Endodermal cell (in vitro differentiated cells): ENCODE measurements at regions not wholly inside any gene's neighbourhood (a gene's known extent, or its start where the extent isn't known, plus 50 kb on each side); places are given as distances from the start of the nearest gene placed in this dataset.

Experiments
- DNase-seq: peaks from one replicate; pipeline ENCODE4 v3.0.0-alpha.2; 2017
- H3K27ac ChIP-seq: 2 replicates; pipeline ENCODE4 v1.5.1; 2013; ENCODE audit warnings: mild to moderate bottlenecking, low read depth, low read length, moderate library complexity
- H3K27me3 ChIP-seq: 2 replicates; pipeline ENCODE4 v1.6.1; 2013; ENCODE audit warnings: mild to moderate bottlenecking, low read length, moderate library complexity; ENCODE audit not compliant: insufficient read depth, control insufficient read depth, poor library complexity, severe bottlenecking
- H3K36me3 ChIP-seq: 2 replicates; pipeline ENCODE4 v1.7.0; 2013; ENCODE audit warnings: mild to moderate bottlenecking, low read length, moderate library complexity; ENCODE audit not compliant: control insufficient read depth, insufficient read depth
- H3K4me1 ChIP-seq: one replicate; pipeline ENCODE4 v1.7.0; 2013; ENCODE audit warnings: low read length; ENCODE audit not compliant: control insufficient read depth, insufficient read depth
- H3K4me3 ChIP-seq: 2 replicates; pipeline ENCODE4 v1.5.1; 2013; ENCODE audit warnings: mild to moderate bottlenecking, low read length, moderate library complexity
- H3K9ac ChIP-seq: 2 replicates; pipeline ENCODE4 v1.6.1; 2013; ENCODE audit warnings: mild to moderate bottlenecking, low read length, moderate library complexity; ENCODE audit not compliant: poor library complexity, severe bottlenecking; ENCODE audit errors: extremely low read depth
- H3K9me3 ChIP-seq: 2 replicates; pipeline ENCODE4 v1.6.1; 2013; ENCODE audit warnings: mild to moderate bottlenecking, low read length, moderate library complexity; ENCODE audit not compliant: control insufficient read depth
- H3K27ac Mint-ChIP-seq: 2 replicates; pipeline ENCODE4 v1.8.0; 2020; ENCODE audit warnings: mixed read lengths
- H3K27me3 Mint-ChIP-seq: 2 replicates; pipeline ENCODE4 v1.8.0; 2021; ENCODE audit warnings: mild to moderate bottlenecking, mixed read lengths; ENCODE audit not compliant: insufficient read depth
- H3K36me3 Mint-ChIP-seq: 2 replicates; pipeline ENCODE4 v1.8.0; 2020; ENCODE audit warnings: low read depth, mixed read lengths
- H3K4me1 Mint-ChIP-seq: 2 replicates; pipeline ENCODE4 v1.8.0; 2020; ENCODE audit warnings: mixed read lengths
- H3K4me3 Mint-ChIP-seq: 2 replicates; pipeline ENCODE4 v1.8.0; 2020; ENCODE audit warnings: mild to moderate bottlenecking, moderate library complexity, mixed read lengths
- H3K9me3 Mint-ChIP-seq: 2 replicates; pipeline ENCODE4 v1.8.0; 2020; ENCODE audit warnings: mild to moderate bottlenecking, mixed read lengths
- CTCF ChIP-seq: fragments of 200-600 bp; sonication (generic); conservative IDR thresholded peaks from 2 replicates; pipeline ENCODE4 v1.5.0; 2021; ENCODE audit warnings: antibody characterized with exemption, mild to moderate bottlenecking
- WGBS, 2 experiments: methylation state at CpG; one replicate each; pipeline versions ENCODE4 v1.1.5 to v1.1.7; 2013; ENCODE audit warnings: missing lambda C conversion rate in 2 of 2, mixed read lengths in 1 of 2; ENCODE audit not compliant: insufficient coverage in 1 of 2, insufficient read length in 1 of 2; 5-methylcytosine and 5-hydroxymethylcytosine counted together

GRCh38 chr16:26735521-26735920 lies 331.2 kb upstream of the C16orf82 start:
- H3K4me3 Mint-ChIP-seq, result no peak overlapping the region
- DNase-seq, result no peak
- H3K9me3 Mint-ChIP-seq, result no peaks in the 10 kb centered on the region
- peaks cover 5% of the 10 kb centered on the region for H3K27me3 Mint-ChIP-seq
- H3K36me3 Mint-ChIP-seq, result no peaks in the 10 kb centered on the region
- Histone ChIP-seq H3K4me3 (no peak overlapping the region), H3K9me3 (no peaks in the 10 kb centered on the region), H3K4me1 (no peaks in the 10 kb centered on the region), H3K36me3 (no peaks in the 10 kb centered on the region), H3K27ac (no peak overlapping the region), H3K27me3 (peaks cover 4% of the 10 kb centered on the region), H3K9ac (no peak overlapping the region)
- WGBS, 2 experiments, result 91 to 96% methylated on average over 3 of the region's 3 CpGs
- no peak overlapping the region for H3K27ac Mint-ChIP-seq
- no peaks in the 10 kb centered on the region for H3K4me1 Mint-ChIP-seq
- no peak for TF ChIP-seq CTCF

- Histone ChIP-seq H3K27me3 (peaks cover 4% of the 10 kb centered on the region), H3K4me3 (no peak overlapping the region), H3K4me1 (no peaks in the 10 kb centered on the region), H3K36me3 (no peaks in the 10 kb centered on the region), H3K27ac (no peak overlapping the region), H3K9me3 (no peaks in the 10 kb centered on the region), H3K9ac (no peak overlapping the region)
- 77 to 79% methylated on average over 2 to 3 of the region's 4 CpGs for WGBS, 2 experiments
- peaks cover 6% of the 10 kb centered on the region for H3K27me3 Mint-ChIP-seq
- H3K36me3 Mint-ChIP-seq, result no peaks in the 10 kb centered on the region
- no peak overlapping the region for H3K27ac Mint-ChIP-seq
- no peak for TF ChIP-seq CTCF
- H3K9me3 Mint-ChIP-seq, result no peaks in the 10 kb centered on the region
- no peak overlapping the region for H3K4me3 Mint-ChIP-seq
- no peak for DNase-seq
- no peaks in the 10 kb centered on the region for H3K4me1 Mint-ChIP-seq
These were observed 330.6 kb upstream of the C16orf82 start for GRCh38 chr16:26736084-26736483.

- H3K4me1 ChIP-seq, result no peaks in the 10 kb centered on the region
- H3K9ac ChIP-seq, result no peak overlapping the region
- Mint-ChIP-seq H3K9me3 (no peaks in the 10 kb centered on the region), H3K27me3 (peaks cover 35% of the 10 kb centered on the region), H3K36me3 (no peaks in the 10 kb centered on the region), H3K27ac (no peak overlapping the region), H3K4me1 (no peaks in the 10 kb centered on the region), H3K4me3 (no peak overlapping the region)
- H3K27ac ChIP-seq, result no peak overlapping the region
- TF ChIP-seq CTCF, result no peak
- H3K36me3 ChIP-seq, result no peaks in the 10 kb centered on the region
- no peak for DNase-seq
- no peaks in the 10 kb centered on the region for H3K9me3 ChIP-seq
- peaks cover 21% of the 10 kb centered on the region for H3K27me3 ChIP-seq
- 69 to 100% methylated on average over 1 of the region's 2 CpGs for WGBS, 2 experiments
- no peak overlapping the region for H3K4me3 ChIP-seq
These were observed 326.0 kb upstream of the C16orf82 start for GRCh38 chr16:26740771-26741170.
